Fibroblast of lung (primary cell): ENCODE measurements at regions not wholly inside any gene's neighbourhood (a gene's known extent, or its start where the extent isn't known, plus 50 kb on each side); places are given as distances from the start of the nearest gene placed in this dataset.

Experiments used
- DNase-seq, 2 donors: peaks; one replicate each; pipeline versions ENCODE4 v3.0.0 to v3.0.0-alpha.2; 2010; ENCODE audit warnings: low read depth in 2 of 2
- H2AFZ ChIP-seq: 2 replicates; pipeline ENCODE4 v1.5.1; 2012; ENCODE audit warnings: low read length, control low read depth, inconsistent platforms
- H3K27ac ChIP-seq: 2 replicates; pipeline ENCODE4 v1.5.1; 2011; ENCODE audit warnings: low read length, control low read depth; ENCODE audit not compliant: insufficient read depth
- H3K27me3 ChIP-seq: 2 replicates; pipeline ENCODE4 v1.5.1; 2011; ENCODE audit warnings: mild to moderate bottlenecking, low read length; ENCODE audit not compliant: control insufficient read depth, insufficient read depth
- H3K36me3 ChIP-seq: 2 replicates; pipeline ENCODE4 v1.5.1; 2011; ENCODE audit warnings: low read length; ENCODE audit not compliant: control insufficient read depth, insufficient read depth
- H3K4me1 ChIP-seq: 2 replicates; pipeline ENCODE4 v1.5.1; 2011; ENCODE audit warnings: low read length; ENCODE audit not compliant: control insufficient read depth, insufficient read depth; ENCODE audit errors: extremely low read depth
- H3K4me2 ChIP-seq: 2 replicates; pipeline ENCODE4 v1.5.1; 2011; ENCODE audit warnings: low read length, control low read depth; ENCODE audit not compliant: insufficient read depth; ENCODE audit errors: extremely low read depth
- H3K4me3 ChIP-seq, 4 experiments: fragments of 200-600 bp in 1 of 4; sonication (generic) in 1 of 4; replicated peaks in 1 of 4; 2 replicates each; pipeline ENCODE4 v1.5.1; 2011 to 2016; ENCODE audit warnings: low read length in 4 of 4, low read depth in 3 of 4, mild to moderate bottlenecking in 3 of 4, control low read depth in 2 of 4, inconsistent platforms in 1 of 4, mixed read lengths in 1 of 4; ENCODE audit not compliant: insufficient read depth in 1 of 4; ENCODE audit errors: control extremely low read depth in 1 of 4
- H3K79me2 ChIP-seq: 2 replicates; pipeline ENCODE4 v1.5.1; 2012; ENCODE audit warnings: mild to moderate bottlenecking, low read length, inconsistent platforms; ENCODE audit not compliant: control insufficient read depth, insufficient read depth
- H3K9ac ChIP-seq: 2 replicates; pipeline ENCODE4 v1.5.1; 2011; ENCODE audit warnings: mild to moderate bottlenecking, low read length, control low read depth; ENCODE audit not compliant: insufficient read depth
- H3K9me3 ChIP-seq: 2 replicates; pipeline ENCODE4 v1.5.1; 2012; ENCODE audit warnings: low read depth, low read length; ENCODE audit not compliant: control insufficient read depth, insufficient read depth
- H4K20me1 ChIP-seq: 2 replicates; pipeline ENCODE4 v1.5.1; 2011; ENCODE audit warnings: low read length; ENCODE audit not compliant: control insufficient read depth, insufficient read depth; ENCODE audit errors: extremely low read depth
- EZH2 ChIP-seq: IDR thresholded peaks from 2 replicates; pipeline ENCODE4 v1.5.1; 2012; ENCODE audit warnings: low read length, control low read depth, mild to moderate bottlenecking; ENCODE audit errors: missing control alignments
- TF ChIP-seq, protein P1 (sequence below), 2 donors: IDR thresholded peaks in 1 of 2; conservative IDR thresholded peaks in 1 of 2; 1 replicate in 1 of 2; 2 replicates in 1 of 2; pipeline ENCODE4 v1.5.1; 2011 to 2012; ENCODE audit warnings: low read length in 2 of 2, control low read depth in 1 of 2, inconsistent platforms in 1 of 2, low read depth in 1 of 2, mild to moderate bottlenecking in 1 of 2

GRCh38 chr4:122671919-122672490 is 51.1 kb upstream of the IL21 start:
- no peaks in the 10 kb centered on the region for H3K79me2 ChIP-seq
- H4K20me1 ChIP-seq: no peaks in the 10 kb centered on the region
- no peak overlapping the region for H3K4me2 ChIP-seq
- H3K9me3 ChIP-seq: no peaks in the 10 kb centered on the region
- peaks cover 14% of the 10 kb centered on the region for H3K4me1 ChIP-seq
- H3K27me3 ChIP-seq: no peaks in the 10 kb centered on the region
- no peaks in the 10 kb centered on the region for H3K36me3 ChIP-seq
- H3K9ac ChIP-seq: no peak overlapping the region
- TF ChIP-seq, protein P1, sequence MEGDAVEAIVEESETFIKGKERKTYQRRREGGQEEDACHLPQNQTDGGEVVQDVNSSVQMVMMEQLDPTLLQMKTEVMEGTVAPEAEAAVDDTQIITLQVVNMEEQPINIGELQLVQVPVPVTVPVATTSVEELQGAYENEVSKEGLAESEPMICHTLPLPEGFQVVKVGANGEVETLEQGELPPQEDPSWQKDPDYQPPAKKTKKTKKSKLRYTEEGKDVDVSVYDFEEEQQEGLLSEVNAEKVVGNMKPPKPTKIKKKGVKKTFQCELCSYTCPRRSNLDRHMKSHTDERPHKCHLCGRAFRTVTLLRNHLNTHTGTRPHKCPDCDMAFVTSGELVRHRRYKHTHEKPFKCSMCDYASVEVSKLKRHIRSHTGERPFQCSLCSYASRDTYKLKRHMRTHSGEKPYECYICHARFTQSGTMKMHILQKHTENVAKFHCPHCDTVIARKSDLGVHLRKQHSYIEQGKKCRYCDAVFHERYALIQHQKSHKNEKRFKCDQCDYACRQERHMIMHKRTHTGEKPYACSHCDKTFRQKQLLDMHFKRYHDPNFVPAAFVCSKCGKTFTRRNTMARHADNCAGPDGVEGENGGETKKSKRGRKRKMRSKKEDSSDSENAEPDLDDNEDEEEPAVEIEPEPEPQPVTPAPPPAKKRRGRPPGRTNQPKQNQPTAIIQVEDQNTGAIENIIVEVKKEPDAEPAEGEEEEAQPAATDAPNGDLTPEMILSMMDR (conservative IDR thresholded peaks at IDR 0.05 in 1 of 2, IDR thresholded peaks at IDR 0.05 in 1 of 2; ENCODE audit: low read depth in 1 of 2, low read length in 2 of 2): no peak
- TF ChIP-seq EZH2: no peak
- H3K27ac ChIP-seq: no peak overlapping the region
- no peak overlapping the region for H3K4me3 ChIP-seq
- DNase-seq: no peak
- H2AFZ ChIP-seq: no peak overlapping the region

- Histone ChIP-seq H3K9ac (no peak overlapping the region), H2AFZ (peak overlapping the region; percentile 56), H3K4me1 (peaks cover 7% of the 10 kb centered on the region), H4K20me1 (no peaks in the 10 kb centered on the region), H3K4me3 (no peak overlapping the region), H3K79me2 (no peaks in the 10 kb centered on the region), H3K4me2 (no peak overlapping the region), H3K36me3 (no peaks in the 10 kb centered on the region), H3K27ac (no peak overlapping the region), H3K27me3 (no peaks in the 10 kb centered on the region), H3K9me3 (no peaks in the 10 kb centered on the region)
- TF ChIP-seq EZH2: no peak
- TF ChIP-seq, protein P1 (conservative IDR thresholded peaks at IDR 0.05 in 1 of 2, IDR thresholded peaks at IDR 0.05 in 1 of 2; ENCODE audit: low read depth in 1 of 2, low read length in 2 of 2): no peak
- no peak for DNase-seq
Observed at GRCh38 chr4:122673252-122673651, 52.4 kb upstream of the IL21 start.

GRCh38 chr4:122674371-122674770 is 53.5 kb upstream of the IL21 start:
- Histone ChIP-seq H3K9ac (no peak overlapping the region), H3K27ac (no peak overlapping the region), H3K79me2 (no peaks in the 10 kb centered on the region), H2AFZ (no peak overlapping the region), H3K4me1 (no peaks in the 10 kb centered on the region), H3K4me2 (no peak overlapping the region), H3K9me3 (no peaks in the 10 kb centered on the region), H4K20me1 (no peaks in the 10 kb centered on the region), H3K27me3 (no peaks in the 10 kb centered on the region), H3K36me3 (no peaks in the 10 kb centered on the region), H3K4me3 (no peak overlapping the region)
- TF ChIP-seq, protein P1 (conservative IDR thresholded peaks at IDR 0.05 in 1 of 2, IDR thresholded peaks at IDR 0.05 in 1 of 2; ENCODE audit: low read depth in 1 of 2, low read length in 2 of 2): no peak
- DNase-seq: peak in 1 of 2 donors; percentile 36
